H1 (cell line): ENCODE measurements at regions not wholly inside any gene's neighbourhood (a gene's known extent, or its start where the extent isn't known, plus 50 kb on each side); places are given as distances from the start of the nearest gene placed in this dataset.

Experiments
- CTCF ChIA-PET: fragments of 300-600 bp; sonication (Branson Sonifier 250); formaldehyde crosslinking; loops from one replicate; lab custom pipeline; 2021; ENCODE audit not compliant: partially characterized antibody; lab: Charles Lee
- POLR2A ChIA-PET: fragments of 300-600 bp; sonication (Branson Sonifier 250); formaldehyde crosslinking; loops from one replicate; lab custom pipeline; 2021; ENCODE audit warnings: inconsistent platforms; ENCODE audit not compliant: partially characterized antibody; lab: Charles Lee
- DNase-seq, 2 experiments: peaks; one replicate each; pipeline versions ENCODE4 v3.0.0 to v3.0.0-alpha.2; 2010 to 2022; ENCODE audit warnings: low spot score in 2 of 2, low read depth in 1 of 2, mixed read lengths in 1 of 2
- FAIRE-seq: peaks from 2 replicates; lab custom pipeline; 2011; peaks lifted over from hg19 to GRCh38; lab: Jason Lieb, UNC
- H2AFZ ChIP-seq: 2 replicates; pipeline ENCODE4 v1.8.1; 2012; ENCODE audit warnings: low read length, inconsistent platforms
- H2AK5ac ChIP-seq: 2 replicates; pipeline ENCODE4 v1.6.1; 2013; ENCODE audit warnings: low read depth, low read length
- H2BK120ac ChIP-seq: replicated peaks from 2 replicates; pipeline ENCODE3; 2013; ENCODE audit warnings: low read depth, low read length, inconsistent platforms
- H2BK12ac ChIP-seq: 2 replicates; pipeline ENCODE4 v1.6.1; 2013; ENCODE audit warnings: low read depth, low read length
- H2BK15ac ChIP-seq: 2 replicates; pipeline ENCODE4 v1.6.1; 2013; ENCODE audit warnings: low read length
- H2BK20ac ChIP-seq: 2 replicates; pipeline ENCODE4 v1.6.1; 2013; ENCODE audit warnings: low read length
- H2BK5ac ChIP-seq: 2 replicates; pipeline ENCODE4 v1.6.1; 2013; ENCODE audit warnings: low read depth, low read length
- H3K14ac ChIP-seq: 2 replicates; pipeline ENCODE4 v1.6.1; 2013; ENCODE audit warnings: inconsistent platforms; ENCODE audit not compliant: insufficient read length
- H3K18ac ChIP-seq: 2 replicates; pipeline ENCODE4 v1.6.1; 2013; ENCODE audit warnings: low read length; ENCODE audit errors: extremely low read depth
- H3K23ac ChIP-seq: 2 replicates; pipeline ENCODE4 v1.6.1; 2013; ENCODE audit warnings: inconsistent platforms; ENCODE audit not compliant: insufficient read length
- H3K23me2 ChIP-seq: 2 replicates; pipeline ENCODE4 v1.6.1; 2013; ENCODE audit warnings: low read depth, low read length
- H3K27ac ChIP-seq: 2 replicates; pipeline ENCODE4 v1.6.1; 2011; ENCODE audit warnings: low read depth, low read length, inconsistent platforms
- H3K27me3 ChIP-seq, 4 experiments: replicated peaks in 1 of 4; 1 replicate in 1 of 4; 2 replicates in 3 of 4; pipeline versions ENCODE4 v1.6.1 to v1.8.1; 2011 to 2013; ENCODE audit warnings: low read length in 3 of 4, mild to moderate bottlenecking in 3 of 4, inconsistent platforms in 2 of 4, mixed read lengths in 2 of 4, moderate library complexity in 1 of 4; ENCODE audit not compliant: control insufficient read depth in 3 of 4, insufficient read depth in 3 of 4; ENCODE audit errors: extremely low read depth in 1 of 4
- H3K36me3 ChIP-seq, 4 experiments: 2 replicates each; pipeline versions ENCODE4 v1.6.1 to v1.8.1; 2011 to 2013; ENCODE audit warnings: mild to moderate bottlenecking in 4 of 4, low read length in 3 of 4, moderate library complexity in 2 of 4, control low read depth in 1 of 4, inconsistent platforms in 1 of 4; ENCODE audit not compliant: insufficient read depth in 4 of 4, control insufficient read depth in 2 of 4
- H3K4ac ChIP-seq: replicated peaks from 2 replicates; pipeline ENCODE3; 2013; ENCODE audit warnings: low read length, low read depth, mixed read lengths, inconsistent platforms; ENCODE audit not compliant: insufficient read length
- H3K4me1 ChIP-seq, 4 experiments: replicated peaks in 1 of 4; 1 replicate in 1 of 4; 2 replicates in 3 of 4; pipeline versions ENCODE4 v1.6.1 to v1.8.1; 2011 to 2013; ENCODE audit warnings: low read length in 3 of 4, inconsistent platforms in 2 of 4, mixed read lengths in 1 of 4; ENCODE audit not compliant: insufficient read depth in 4 of 4, control insufficient read depth in 3 of 4
- H3K4me2 ChIP-seq, 2 experiments: 2 replicates each; pipeline versions ENCODE4 v1.6.1 to v1.8.1; 2011 to 2013; ENCODE audit warnings: low read depth in 2 of 2, low read length in 2 of 2, control low read depth in 1 of 2, inconsistent platforms in 1 of 2, mild to moderate bottlenecking in 1 of 2; ENCODE audit not compliant: insufficient read depth in 1 of 2
- H3K4me3 ChIP-seq, 4 experiments: fragments of 200-600, 300-600 bp in 1 of 4; sonication (generic), shearing (Covaris generic), sonication (Bioruptor Twin) in 1 of 4; 2 replicates each; pipeline versions ENCODE4 v1.5.1 to v1.8.1; 2011 to 2016; ENCODE audit warnings: low read length in 4 of 4, low read depth in 3 of 4, control low read depth in 2 of 4, inconsistent platforms in 2 of 4, mild to moderate bottlenecking in 2 of 4, mixed read lengths in 1 of 4, moderate library complexity in 1 of 4; ENCODE audit not compliant: insufficient read depth in 2 of 4; ENCODE audit errors: extremely low read depth in 1 of 4
- H3K56ac ChIP-seq: replicated peaks from 2 replicates; pipeline ENCODE3; 2013; ENCODE audit warnings: low read depth, mild to moderate bottlenecking, mixed read lengths, low read length, inconsistent platforms; ENCODE audit not compliant: insufficient read length
- H3K79me1 ChIP-seq: 2 replicates; pipeline ENCODE4 v1.6.1; 2013; ENCODE audit warnings: low read depth, low read length, control low read depth
- H3K79me2 ChIP-seq, 2 experiments: 2 replicates each; pipeline versions ENCODE4 v1.6.1 to v1.8.1; 2012 to 2013; ENCODE audit warnings: low read length in 2 of 2, mild to moderate bottlenecking in 2 of 2, inconsistent platforms in 1 of 2; ENCODE audit not compliant: insufficient read depth in 2 of 2, control insufficient read depth in 1 of 2
- H3K9ac ChIP-seq, 4 experiments: replicated peaks in 1 of 4; 1 replicate in 1 of 4; 2 replicates in 3 of 4; pipeline versions ENCODE4 v1.6.1 to v1.8.1; 2011 to 2013; ENCODE audit warnings: low read depth in 3 of 4, low read length in 3 of 4, control low read depth in 2 of 4, mild to moderate bottlenecking in 2 of 4, moderate library complexity in 2 of 4, inconsistent platforms in 1 of 4; ENCODE audit errors: extremely low read depth in 1 of 4
- H3K9me3 ChIP-seq, 2 experiments: 2 replicates each; pipeline versions ENCODE4 v1.6.1 to v1.8.1; 2012 to 2013; ENCODE audit warnings: mild to moderate bottlenecking in 2 of 2, moderate library complexity in 2 of 2, control low read depth in 1 of 2, inconsistent platforms in 1 of 2, low read depth in 1 of 2, low read length in 1 of 2, mixed read lengths in 1 of 2; ENCODE audit not compliant: insufficient read depth in 2 of 2
- H4K20me1 ChIP-seq, 2 experiments: replicated peaks in 1 of 2; 2 replicates each; pipeline versions ENCODE3 to v1.8.1; 2011 to 2013; ENCODE audit warnings: inconsistent platforms in 2 of 2, low read length in 2 of 2, mild to moderate bottlenecking in 1 of 2; ENCODE audit not compliant: insufficient read depth in 2 of 2, control insufficient read depth in 1 of 2
- H4K5ac ChIP-seq: 2 replicates; pipeline ENCODE4 v1.6.1; 2013; ENCODE audit warnings: low read length, low read depth, mixed read lengths, inconsistent platforms; ENCODE audit not compliant: insufficient read length
- H4K8ac ChIP-seq: 2 replicates; pipeline ENCODE4 v1.8.0; 2013; ENCODE audit warnings: mild to moderate bottlenecking, moderate library complexity, low read length, inconsistent platforms; ENCODE audit not compliant: insufficient read depth; ENCODE audit errors: extremely low read depth
- H4K91ac ChIP-seq: replicated peaks from 2 replicates; pipeline ENCODE3; 2013; ENCODE audit warnings: low read length, mixed read lengths, inconsistent platforms; ENCODE audit not compliant: insufficient read length
- BCL11A ChIP-seq, 2 experiments: IDR thresholded peaks; one replicate each; pipeline ENCODE4 v1.6.1; 2011; ENCODE audit warnings: low read depth in 2 of 2, low read length in 2 of 2, mild to moderate bottlenecking in 2 of 2
- TBP ChIP-seq: IDR thresholded peaks from 2 replicates; pipeline ENCODE4 v1.6.1; 2011; ENCODE audit warnings: low read depth, low read length, improper control_type of control experiment
- whole genome bisulfite sequencing, 2 experiments: shearing (Covaris generic) in 1 of 2; methylation state at CpG; one replicate each; pipeline versions ENCODE4 v1.1.6 to v1.1.7; 2013 to 2015; ENCODE audit warnings: low lambda C conversion rate in 2 of 2, mixed read lengths in 2 of 2, inconsistent platforms in 1 of 2, low coverage in 1 of 2, missing lambda C conversion rate in 1 of 2; ENCODE audit not compliant: insufficient replicate concordance in 2 of 2, insufficient coverage in 1 of 2, insufficient read length in 1 of 2; ENCODE audit errors: extremely low coverage in 1 of 2, missing lambda C conversion rate in 1 of 2; 5-methylcytosine and 5-hydroxymethylcytosine counted together

- no peak overlapping the region for H3K4me2 ChIP-seq
- ChIA-PET POLR2A (no interaction called here), CTCF (interaction anchor here (1.0 to 1.5 kb wide), 3 partner anchors 28 to 169 kb away, joined by 3 read pairs; no protein-coding TSS in a partner anchor)
- H3K23me2 ChIP-seq: no peaks in the 10 kb centered on the region; the same call in 1 of the 2 replicates
- 87% methylated on average over 5 of the region's 5 CpGs; no CpG with 5 or more reads in 1 of the 2 experiments for WGBS, 2 experiments
- H3K27ac ChIP-seq: no peak overlapping the region
- H2AK5ac ChIP-seq: no peak overlapping the region
- H2BK12ac ChIP-seq: no peak overlapping the region
- no peak overlapping the region for H2BK20ac ChIP-seq
- H2BK15ac ChIP-seq: no peak overlapping the region
- FAIRE-seq (no peak), DNase-seq (no peak)
- H3K14ac ChIP-seq: no peak overlapping the region
- H3K9ac ChIP-seq: no peak overlapping the region
- peaks cover 0 to 8% (median 0%) of the 10 kb centered on the region in 4 experiments; a peak in 2 of 7 replicates for H3K4me1 ChIP-seq
- H3K4ac ChIP-seq: no peak overlapping the region
- no peaks in the 10 kb centered on the region for H4K20me1 ChIP-seq
- H3K36me3 ChIP-seq: no peaks in the 10 kb centered on the region
- no peak overlapping the region for H2BK5ac ChIP-seq
- H2AFZ ChIP-seq: no peak overlapping the region
- H2BK120ac ChIP-seq: no peak overlapping the region
- H4K91ac ChIP-seq: no peak overlapping the region
- no peak overlapping the region for H4K5ac ChIP-seq
- H4K8ac ChIP-seq: no peak overlapping the region
- H3K56ac ChIP-seq: no peak overlapping the region
- no peaks in the 10 kb centered on the region for H3K79me1 ChIP-seq
- no peak overlapping the region for H3K4me3 ChIP-seq
- no peak overlapping the region for H3K23ac ChIP-seq
- H3K27me3 ChIP-seq: no peaks in the 10 kb centered on the region
- H3K9me3 ChIP-seq: no peaks in the 10 kb centered on the region
- H3K79me2 ChIP-seq: no peaks in the 10 kb centered on the region
- H3K18ac ChIP-seq: no peak overlapping the region
- TF ChIP-seq BCL11A (IDR thresholded peaks at IDR 0.05; ENCODE audit: low read depth in 2 of 2, low read length in 2 of 2) (no peak), TBP (no peak)
Measured at GRCh38 chr3:194851254-194851653, 165.6 kb downstream of the FAM43A start.
